Uterus (tissue), 2 donors: ENCODE measurements at regions not wholly inside any gene's neighbourhood (a gene's known extent, or its start where the extent isn't known, plus 50 kb on each side); places are given as distances from the start of the nearest gene placed in this dataset.

Source experiments
- CTCF ChIP-seq, 4 experiments: fragments of 200-600 bp in 2 of 4; fragments of 450-650 bp in 2 of 4; sonication (generic) in 2 of 4; IDR thresholded peaks; one replicate each; pipeline ENCODE4 v1.5.1; 2016 to 2019; ENCODE audit warnings: antibody characterized with exemption in 4 of 4, mild to moderate bottlenecking in 2 of 4, moderate library complexity in 1 of 4
- POLR2A ChIP-seq, 2 donors: fragments of 450-650 bp; IDR thresholded peaks; one replicate each; pipeline ENCODE4 v1.6.1; 2016; ENCODE audit warnings: antibody characterized with exemption in 2 of 2, mild to moderate bottlenecking in 1 of 2, moderate library complexity in 1 of 2

GRCh38 chr4:8794491-8794890, 77.1 kb downstream of the HMX1 start:
- TF ChIP-seq CTCF (IDR thresholded peaks at IDR 0.05) (no peak), POLR2A (IDR thresholded peaks at IDR 0.05) (no peak)
